Mesendoderm (in vitro differentiated cells): ENCODE measurements at regions not wholly inside any gene's neighbourhood (a gene's known extent, or its start where the extent isn't known, plus 50 kb on each side); places are given as distances from the start of the nearest gene placed in this dataset.
"Not testable (repeated sequence)": the region's sequence is repeated elsewhere in the genome, so short reads cannot be mapped to it uniquely, and the experiment has no call there.

Experiments
- DNase-seq: peaks from one replicate; pipeline ENCODE4 v3.0.0; 2013
- H2AK5ac ChIP-seq: 2 replicates; pipeline ENCODE4 v1.6.1; 2013; ENCODE audit warnings: low read length, inconsistent platforms
- H2BK120ac ChIP-seq: 2 replicates; pipeline ENCODE4 v1.6.1; 2013; ENCODE audit warnings: low read depth, mild to moderate bottlenecking, low read length, moderate library complexity, mixed read lengths
- H2BK15ac ChIP-seq: replicated peaks from 2 replicates; pipeline ENCODE4 v1.6.1; 2013; ENCODE audit warnings: low read depth, mild to moderate bottlenecking, moderate library complexity
- H2BK5ac ChIP-seq: 2 replicates; pipeline ENCODE4 v1.6.1; 2013; ENCODE audit warnings: low read length, inconsistent platforms
- H3K18ac ChIP-seq: 2 replicates; pipeline ENCODE4 v1.6.1; 2013; ENCODE audit warnings: mild to moderate bottlenecking, low read length, mixed read lengths
- H3K23ac ChIP-seq: one replicate; pipeline ENCODE4 v1.6.1; 2013; ENCODE audit warnings: low read length
- H3K27ac ChIP-seq: 2 replicates; pipeline ENCODE4 v1.5.1; 2013; ENCODE audit warnings: low read depth, mild to moderate bottlenecking, inconsistent platforms, low read length, moderate library complexity
- H3K27me3 ChIP-seq: 2 replicates; pipeline ENCODE4 v1.6.1; 2013; ENCODE audit warnings: low read length, control low read depth, mild to moderate bottlenecking, inconsistent platforms; ENCODE audit not compliant: insufficient read depth, poor library complexity
- H3K36me3 ChIP-seq: 2 replicates; pipeline ENCODE4 v1.6.1; 2013; ENCODE audit warnings: low read length, inconsistent platforms; ENCODE audit not compliant: control insufficient read depth, insufficient read depth
- H3K4ac ChIP-seq: one replicate; pipeline ENCODE4 v1.6.1; 2013; ENCODE audit warnings: low read depth, mild to moderate bottlenecking, low read length, moderate library complexity
- H3K4me1 ChIP-seq: 2 replicates; pipeline ENCODE4 v1.6.1; 2013; ENCODE audit warnings: low read depth, low read length, inconsistent platforms; ENCODE audit not compliant: control insufficient read depth
- H3K4me2 ChIP-seq: 2 replicates; pipeline ENCODE4 v1.6.1; 2013; ENCODE audit warnings: low read length
- H3K4me3 ChIP-seq: 2 replicates; pipeline ENCODE4 v1.5.1; 2013; ENCODE audit warnings: mild to moderate bottlenecking, low read length
- H3K56ac ChIP-seq: one replicate; pipeline ENCODE4 v1.6.1; 2013; ENCODE audit warnings: low read length
- H3K79me1 ChIP-seq: 2 replicates; pipeline ENCODE4 v1.6.1; 2013; ENCODE audit warnings: low read length, inconsistent platforms
- H3K79me2 ChIP-seq: 2 replicates; pipeline ENCODE4 v1.6.1; 2013; ENCODE audit warnings: mild to moderate bottlenecking, low read length; ENCODE audit not compliant: control insufficient read depth, insufficient read depth
- H3K9ac ChIP-seq: 2 replicates; pipeline ENCODE4 v1.6.1; 2013; ENCODE audit warnings: low read length, inconsistent platforms
- H4K5ac ChIP-seq: one replicate; pipeline ENCODE4 v1.6.1; 2013; ENCODE audit warnings: low read length
- H4K8ac ChIP-seq: one replicate; pipeline ENCODE4 v1.6.1; 2013; ENCODE audit warnings: low read depth, mild to moderate bottlenecking, control low read depth, low read length, moderate library complexity
- WGBS: extraction: QIAGEN DNeasy Blood & Tissue Kit; methylation state at CpG from one replicate; pipeline ENCODE4 v1.1.7; 2013; ENCODE audit warnings: low lambda C conversion rate, missing lambda C conversion rate; ENCODE audit not compliant: insufficient coverage; ENCODE audit errors: extremely low coverage; 5-methylcytosine and 5-hydroxymethylcytosine counted together

- H3K23ac ChIP-seq, H2BK5ac ChIP-seq, H3K36me3 ChIP-seq, H3K4ac ChIP-seq, H3K79me1 ChIP-seq, H3K9ac ChIP-seq, H3K56ac ChIP-seq, H3K4me2 ChIP-seq, H3K79me2 ChIP-seq, H3K18ac ChIP-seq, H3K4me3 ChIP-seq, H2BK15ac ChIP-seq, DNase-seq, H3K4me1 ChIP-seq, H3K27ac ChIP-seq, H4K8ac ChIP-seq, H4K5ac ChIP-seq, H2BK120ac ChIP-seq, H2AK5ac ChIP-seq, H3K27me3 ChIP-seq: not testable (repeated sequence)
- WGBS: no CpG with 5 or more reads among the region's 41 CpGs
These were observed 164.2 kb upstream of the TEX13C start for GRCh38 chrX:125155296-125156033.

- DNase-seq: no peak
- H3K36me3 ChIP-seq: no peaks in the 10 kb centered on the region
- H3K4me1 ChIP-seq: no peaks in the 10 kb centered on the region
- no peak overlapping the region for H3K56ac ChIP-seq
- no peak overlapping the region for H3K18ac ChIP-seq
- no peak overlapping the region for H4K5ac ChIP-seq
- no peak overlapping the region for H2AK5ac ChIP-seq
- H2BK5ac ChIP-seq: no peak overlapping the region
- no peaks in the 10 kb centered on the region for H3K27me3 ChIP-seq
- H3K4ac ChIP-seq: no peak overlapping the region
- H3K79me2 ChIP-seq: no peaks in the 10 kb centered on the region
- no peak overlapping the region for H3K4me2 ChIP-seq
- no peak overlapping the region for H3K27ac ChIP-seq
- no peaks in the 10 kb centered on the region for H3K79me1 ChIP-seq
- H3K9ac ChIP-seq: no peak overlapping the region
- no peak overlapping the region for H3K23ac ChIP-seq
- H3K4me3 ChIP-seq: no peak overlapping the region
- no peak overlapping the region for H4K8ac ChIP-seq
- WGBS: no CpG with 5 or more reads among the region's 4 CpGs
- no peak overlapping the region for H2BK120ac ChIP-seq
- no peak overlapping the region for H2BK15ac ChIP-seq
These were observed 149.2 kb upstream of the TEX13C start for GRCh38 chrX:125170459-125170858.

- no peaks in the 10 kb centered on the region for H3K79me2 ChIP-seq
- no peak overlapping the region for H4K5ac ChIP-seq
- no peak overlapping the region for H3K18ac ChIP-seq
- no peak overlapping the region for H2AK5ac ChIP-seq
- H3K23ac ChIP-seq: no peak overlapping the region
- H3K4me2 ChIP-seq: no peak overlapping the region
- H3K4me3 ChIP-seq: no peak overlapping the region
- no peak overlapping the region for H2BK120ac ChIP-seq
- H3K79me1 ChIP-seq: no peaks in the 10 kb centered on the region
- no peak overlapping the region for H3K4ac ChIP-seq
- no peak overlapping the region for H3K9ac ChIP-seq
- H2BK15ac ChIP-seq: no peak overlapping the region
- H3K27me3 ChIP-seq: no peaks in the 10 kb centered on the region
- no peak overlapping the region for H2BK5ac ChIP-seq
- WGBS: no CpG with 5 or more reads among the region's 5 CpGs
- no peak for DNase-seq
- no peaks in the 10 kb centered on the region for H3K4me1 ChIP-seq
- H4K8ac ChIP-seq: no peak overlapping the region
- no peak overlapping the region for H3K56ac ChIP-seq
- H3K36me3 ChIP-seq: no peaks in the 10 kb centered on the region
- no peak overlapping the region for H3K27ac ChIP-seq
These were observed 147.1 kb upstream of the TEX13C start for GRCh38 chrX:125172531-125172930.

- Histone ChIP-seq H3K79me2 (no peaks in the 10 kb centered on the region), H2AK5ac (no peak overlapping the region), H3K23ac (no peak overlapping the region), H3K36me3 (no peaks in the 10 kb centered on the region), H3K56ac (no peak overlapping the region), H3K4me3 (no peak overlapping the region), H4K5ac (no peak overlapping the region), H2BK15ac (no peak overlapping the region), H3K4ac (no peak overlapping the region), H3K9ac (no peak overlapping the region), H2BK120ac (no peak overlapping the region), H4K8ac (no peak overlapping the region), H3K27ac (no peak overlapping the region), H3K4me2 (no peak overlapping the region), H3K79me1 (no peaks in the 10 kb centered on the region), H3K27me3 (no peaks in the 10 kb centered on the region), H2BK5ac (no peak overlapping the region), H3K18ac (no peak overlapping the region), H3K4me1 (no peaks in the 10 kb centered on the region)
- no CpG with 5 or more reads among the region's 1 CpG for WGBS
- DNase-seq: no peak
These were observed 143.6 kb upstream of the TEX13C start for GRCh38 chrX:125175991-125176584.

GRCh38 chrX:125193921-125194320 is 125.8 kb upstream of the TEX13C start:
- Histone ChIP-seq H3K4ac (no peak overlapping the region), H3K4me1 (no peaks in the 10 kb centered on the region), H3K79me1 (no peaks in the 10 kb centered on the region), H3K4me3 (no peak overlapping the region), H3K79me2 (no peaks in the 10 kb centered on the region), H3K9ac (no peak overlapping the region), H2AK5ac (no peak overlapping the region), H3K56ac (no peak overlapping the region), H3K27ac (no peak overlapping the region), H4K8ac (no peak overlapping the region), H2BK5ac (no peak overlapping the region), H3K18ac (no peak overlapping the region), H3K4me2 (no peak overlapping the region), H2BK15ac (no peak overlapping the region), H3K27me3 (no peaks in the 10 kb centered on the region), H4K5ac (no peak overlapping the region), H2BK120ac (no peak overlapping the region), H3K23ac (no peak overlapping the region), H3K36me3 (no peaks in the 10 kb centered on the region)
- DNase-seq: no peak
- WGBS: no CpG with 5 or more reads among the region's 4 CpGs

GRCh38 chrX:125198546-125198945 is 121.1 kb upstream of the TEX13C start:
- no peak overlapping the region for H3K18ac ChIP-seq

More at GRCh38 chrX:125198546-125198945, 121.1 kb upstream of the TEX13C start:
- no peak overlapping the region for H2BK120ac ChIP-seq
- no peak overlapping the region for H3K4ac ChIP-seq
- DNase-seq: no peak
- H3K4me1 ChIP-seq: no peaks in the 10 kb centered on the region
- no peak overlapping the region for H2BK5ac ChIP-seq
- no peak overlapping the region for H3K4me2 ChIP-seq
- no CpG with 5 or more reads among the region's 1 CpG for WGBS
- H3K9ac ChIP-seq: no peak overlapping the region
- no peaks in the 10 kb centered on the region for H3K79me1 ChIP-seq
- H3K79me2 ChIP-seq: no peaks in the 10 kb centered on the region
- no peak overlapping the region for H4K5ac ChIP-seq
- no peak overlapping the region for H3K56ac ChIP-seq
- H2BK15ac ChIP-seq: no peak overlapping the region
- H3K27me3 ChIP-seq: peaks cover 1% of the 10 kb centered on the region
- no peak overlapping the region for H3K27ac ChIP-seq
- no peak overlapping the region for H3K4me3 ChIP-seq
- H3K23ac ChIP-seq: no peak overlapping the region
- H4K8ac ChIP-seq: no peak overlapping the region
- H2AK5ac ChIP-seq: no peak overlapping the region
- H3K36me3 ChIP-seq: no peaks in the 10 kb centered on the region
